Smooth muscle cell (in vitro differentiated cells): ENCODE measurements at regions not wholly inside any gene's neighbourhood (a gene's known extent, or its start where the extent isn't known, plus 50 kb on each side); places are given as distances from the start of the nearest gene placed in this dataset.

Experiments
- DNase-seq: peaks from one replicate; lab custom pipeline; 2025; ENCODE audit not compliant: unreplicated experiment; lab: John Stamatoyannopoulos, UW
- H2AFZ ChIP-seq: fragments of 200-600 bp; sonication (generic); 2 replicates; pipeline ENCODE4 v1.6.0; 2016; ENCODE audit warnings: antibody characterized with exemption, low read depth, mild to moderate bottlenecking
- H3F3A ChIP-seq: fragments of 200-600 bp; sonication (generic); 2 replicates; pipeline ENCODE4 v1.6.0; 2017; ENCODE audit warnings: antibody characterized with exemption, low read depth
- H3K27ac ChIP-seq: fragments of 200-600 bp; sonication (generic); 2 replicates; pipeline ENCODE4 v1.5.1; 2016; ENCODE audit warnings: low read depth, mild to moderate bottlenecking
- H3K27me3 ChIP-seq: fragments of 200-600 bp; sonication (generic); 2 replicates; pipeline ENCODE4 v1.6.1; 2016; ENCODE audit warnings: low read depth, mild to moderate bottlenecking
- H3K36me3 ChIP-seq: fragments of 200-600 bp; sonication (generic); 2 replicates; pipeline ENCODE4 v1.5.1; 2016; ENCODE audit warnings: low read depth
- H3K4me1 ChIP-seq: fragments of 200-600 bp; sonication (generic); 2 replicates; pipeline ENCODE4 v1.5.1; 2016; ENCODE audit warnings: low read depth
- H3K4me2 ChIP-seq: fragments of 200-600 bp; sonication (generic); 2 replicates; pipeline ENCODE4 v1.6.0; 2016; ENCODE audit warnings: mild to moderate bottlenecking
- H3K4me3 ChIP-seq: fragments of 200-600 bp; sonication (generic); 2 replicates; pipeline ENCODE4 v1.5.1; 2016; ENCODE audit warnings: mild to moderate bottlenecking
- H3K79me2 ChIP-seq: fragments of 200-600 bp; sonication (generic); 2 replicates; pipeline ENCODE4 v1.6.0; 2016; ENCODE audit warnings: low read depth, mild to moderate bottlenecking
- H3K9ac ChIP-seq: fragments of 200-600 bp; sonication (generic); 2 replicates; pipeline ENCODE4 v1.6.0; 2016; ENCODE audit warnings: low read depth
- H3K9me3 ChIP-seq: fragments of 200-600 bp; sonication (generic); replicated peaks from 2 replicates; pipeline ENCODE4 v1.5.1; 2016; ENCODE audit warnings: low read depth
- H4K20me1 ChIP-seq: fragments of 200-600 bp; sonication (generic); 2 replicates; pipeline ENCODE4 v1.6.0; 2016; ENCODE audit warnings: low read depth
- WGBS: methylation state at CpG from one replicate; pipeline ENCODE4 v1.1.7; 2016; ENCODE audit warnings: low lambda C conversion rate; 5-methylcytosine and 5-hydroxymethylcytosine counted together
- TF ChIP-seq, protein P1 (sequence below): fragments of 200-600 bp; sonication (generic); IDR thresholded peaks from 2 replicates; pipeline ENCODE4 v1.5.1; 2017; ENCODE audit warnings: borderline replicate concordance, mild to moderate bottlenecking, antibody characterized with exemption; ENCODE audit not compliant: insufficient read depth, poor library complexity, severe bottlenecking

DNA sequence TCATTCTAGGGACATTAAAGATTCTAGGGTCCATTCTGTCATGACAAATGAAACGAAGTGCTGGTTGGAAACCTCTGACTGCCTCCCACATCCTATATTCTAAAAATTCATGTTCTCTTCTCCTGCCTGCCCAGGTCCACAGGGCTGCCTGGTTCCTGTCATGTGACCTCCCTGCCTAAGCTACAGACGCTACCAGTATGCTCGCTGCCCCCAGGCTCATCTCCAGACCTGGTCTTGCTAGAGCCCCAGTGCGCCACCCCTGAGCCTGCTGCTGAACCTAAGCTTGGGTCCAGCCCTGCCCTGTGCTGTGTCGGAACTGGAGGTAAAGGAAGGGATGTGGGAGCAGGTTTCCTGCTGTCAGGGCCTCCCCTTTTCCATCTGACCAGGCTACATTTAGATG is 231.6 kb upstream of the CDH5 start:
- Histone ChIP-seq H3K4me3 (no peak overlapping the region), H3K4me2 (no peak overlapping the region), H3K36me3 (no peaks in the 10 kb centered on the region), H3K79me2 (no peaks in the 10 kb centered on the region), H3K4me1 (peaks cover 9% of the 10 kb centered on the region), H3K9me3 (no peaks in the 10 kb centered on the region), H3F3A (peaks cover 9% of the 10 kb centered on the region), H3K27me3 (no peaks in the 10 kb centered on the region), H2AFZ (no peak overlapping the region), H3K9ac (no peak overlapping the region), H4K20me1 (no peaks in the 10 kb centered on the region), H3K27ac (no peak overlapping the region)
- TF ChIP-seq, protein P1, sequence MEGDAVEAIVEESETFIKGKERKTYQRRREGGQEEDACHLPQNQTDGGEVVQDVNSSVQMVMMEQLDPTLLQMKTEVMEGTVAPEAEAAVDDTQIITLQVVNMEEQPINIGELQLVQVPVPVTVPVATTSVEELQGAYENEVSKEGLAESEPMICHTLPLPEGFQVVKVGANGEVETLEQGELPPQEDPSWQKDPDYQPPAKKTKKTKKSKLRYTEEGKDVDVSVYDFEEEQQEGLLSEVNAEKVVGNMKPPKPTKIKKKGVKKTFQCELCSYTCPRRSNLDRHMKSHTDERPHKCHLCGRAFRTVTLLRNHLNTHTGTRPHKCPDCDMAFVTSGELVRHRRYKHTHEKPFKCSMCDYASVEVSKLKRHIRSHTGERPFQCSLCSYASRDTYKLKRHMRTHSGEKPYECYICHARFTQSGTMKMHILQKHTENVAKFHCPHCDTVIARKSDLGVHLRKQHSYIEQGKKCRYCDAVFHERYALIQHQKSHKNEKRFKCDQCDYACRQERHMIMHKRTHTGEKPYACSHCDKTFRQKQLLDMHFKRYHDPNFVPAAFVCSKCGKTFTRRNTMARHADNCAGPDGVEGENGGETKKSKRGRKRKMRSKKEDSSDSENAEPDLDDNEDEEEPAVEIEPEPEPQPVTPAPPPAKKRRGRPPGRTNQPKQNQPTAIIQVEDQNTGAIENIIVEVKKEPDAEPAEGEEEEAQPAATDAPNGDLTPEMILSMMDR = no peak
- DNase-seq = no peak
- WGBS = 87% methylated on average over 5 of the region's 5 CpGs

DNA sequence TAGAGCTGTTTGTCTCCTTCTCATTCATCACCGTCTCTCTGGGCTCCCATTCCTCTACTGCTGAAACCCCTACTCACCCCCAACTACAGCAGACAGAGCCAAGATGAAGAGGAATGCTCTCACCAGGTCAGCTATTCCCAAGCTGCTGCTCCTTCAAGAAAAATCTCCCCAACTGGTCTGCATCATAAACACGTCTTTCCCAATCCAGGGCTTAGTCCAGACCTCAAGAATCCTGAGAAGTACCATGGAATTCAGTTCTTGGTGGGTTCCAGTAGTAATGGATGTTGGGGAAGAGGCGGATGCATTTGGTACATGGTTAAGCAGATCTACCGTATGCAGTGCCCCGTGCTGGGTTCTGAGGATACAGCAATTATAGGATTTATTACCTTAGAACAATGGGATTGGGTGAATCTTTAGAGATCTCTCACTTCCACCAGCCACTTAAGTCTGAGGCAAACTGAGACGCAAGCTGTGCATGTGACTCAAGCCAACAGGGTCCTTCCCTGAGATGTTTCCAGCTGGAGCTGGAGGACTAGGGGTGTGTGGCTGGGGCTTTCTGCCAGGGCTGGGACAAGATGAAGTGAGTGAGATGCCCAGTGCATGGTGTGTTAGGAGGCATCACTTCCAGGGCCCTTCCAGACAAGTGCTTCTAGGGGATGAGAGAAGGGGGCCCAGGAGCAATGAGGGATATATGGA is 232.7 kb upstream of the CDH5 start:
- Histone ChIP-seq H3K4me3 (no peak overlapping the region), H3K9me3 (no peaks in the 10 kb centered on the region), H3K9ac (no peak overlapping the region), H3K36me3 (no peaks in the 10 kb centered on the region), H4K20me1 (no peaks in the 10 kb centered on the region), H3K4me1 (peaks cover 9% of the 10 kb centered on the region), H3K79me2 (no peaks in the 10 kb centered on the region), H3K27ac (no peak overlapping the region), H3K27me3 (no peaks in the 10 kb centered on the region), H2AFZ (no peak overlapping the region), H3K4me2 (peak overlapping the region; percentile 28), H3F3A (peaks cover 9% of the 10 kb centered on the region)
- TF ChIP-seq, protein P1 = no peak
- no peak for DNase-seq
- 38% methylated on average over 6 of the region's 6 CpGs for WGBS

DNA sequence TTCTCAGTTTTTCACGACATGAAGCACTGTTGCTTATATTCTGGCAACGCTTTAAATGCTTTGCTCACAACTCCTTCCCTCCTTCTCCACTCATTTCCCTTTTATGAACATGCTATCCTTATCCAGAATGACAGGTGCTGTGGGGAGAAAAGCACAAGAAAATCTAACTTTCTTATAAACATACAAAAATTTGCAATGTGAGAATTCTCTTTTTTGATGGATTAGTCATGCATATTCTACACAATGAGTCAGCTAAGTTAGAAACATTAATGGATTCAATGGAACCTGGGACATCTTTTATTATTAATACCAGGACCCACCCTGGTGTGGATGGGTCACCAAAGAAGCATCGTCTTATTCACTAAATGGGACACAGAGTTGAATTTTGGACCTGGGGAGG is 234.6 kb upstream of the CDH5 start:
- Histone ChIP-seq H3K4me3 (no peak overlapping the region), H3K9me3 (no peaks in the 10 kb centered on the region), H3K9ac (no peak overlapping the region), H3K4me2 (no peak overlapping the region), H3K36me3 (no peaks in the 10 kb centered on the region), H3K79me2 (no peaks in the 10 kb centered on the region), H2AFZ (no peak overlapping the region), H3K4me1 (peaks cover 18% of the 10 kb centered on the region), H4K20me1 (no peaks in the 10 kb centered on the region), H3K27me3 (no peaks in the 10 kb centered on the region), H3F3A (peaks cover 9% of the 10 kb centered on the region), H3K27ac (peak overlapping the region; percentile 32)
- WGBS = 84% methylated on average over 3 of the region's 3 CpGs
- DNase-seq = no peak
- TF ChIP-seq, protein P1 = no peak

DNA sequence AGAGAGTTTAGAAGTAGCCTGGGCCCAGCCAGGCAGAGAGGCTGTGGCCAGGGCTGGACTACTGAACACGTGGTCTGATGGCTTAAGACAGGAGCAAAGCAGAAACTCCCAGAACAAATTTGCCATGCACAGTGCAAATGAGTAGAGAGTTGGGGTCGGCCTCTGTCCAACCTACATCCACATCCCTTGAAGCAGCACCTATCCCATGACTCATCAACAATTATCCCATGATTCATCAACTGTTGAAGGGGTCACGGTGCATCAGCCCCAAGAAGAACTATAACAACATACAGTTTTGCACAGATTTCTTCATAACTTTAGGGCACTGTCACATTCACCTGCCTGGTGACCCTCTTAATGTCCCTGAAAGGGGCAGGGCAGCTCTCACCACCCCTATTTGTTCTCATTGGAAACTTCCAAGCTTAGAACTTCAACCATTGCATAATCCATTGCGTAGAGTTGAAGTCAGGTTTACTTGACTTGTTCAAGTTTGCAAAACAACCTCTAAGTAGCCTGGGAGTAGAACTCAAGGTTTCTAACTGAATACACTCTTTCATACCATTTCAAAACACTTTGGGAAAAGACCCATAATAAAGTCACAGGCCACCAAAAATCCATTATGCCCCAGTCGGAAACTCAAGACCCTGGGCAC is 235.2 kb upstream of the CDH5 start:
- Histone ChIP-seq H4K20me1 (no peaks in the 10 kb centered on the region), H3F3A (peaks cover 9% of the 10 kb centered on the region), H2AFZ (no peak overlapping the region), H3K27me3 (no peaks in the 10 kb centered on the region), H3K79me2 (no peaks in the 10 kb centered on the region), H3K4me2 (peak overlapping the region; percentile 52), H3K4me1 (peaks cover 19% of the 10 kb centered on the region), H3K27ac (peak overlapping the region; percentile 49), H3K9me3 (no peaks in the 10 kb centered on the region), H3K4me3 (no peak overlapping the region), H3K9ac (no peak overlapping the region), H3K36me3 (no peaks in the 10 kb centered on the region)
- WGBS = 71% methylated on average over 5 of the region's 5 CpGs
- TF ChIP-seq, protein P1 = no peak
- DNase-seq = no peak
